ENCODE measurements at regions not wholly inside any gene's neighbourhood (a gene's known extent, or its start where the extent isn't known, plus 50 kb on each side); places are given as distances from the start of the nearest gene placed in this dataset.
"Not testable (repeated sequence)": the region's sequence is repeated elsewhere in the genome, so short reads cannot be mapped to it uniquely, and the experiment has no call there.

- H3K4me3 Mint-ChIP-seq: no peak overlapping the region
- CTCF ChIA-PET: no interaction called here
- no peak for DNase-seq
- H3K9me3 Mint-ChIP-seq: no peaks in the 10 kb centered on the region
- POLR2A ChIA-PET: no interaction called here
- H3K4me1 Mint-ChIP-seq: no peaks in the 10 kb centered on the region
- no peaks in the 10 kb centered on the region for H3K27me3 Mint-ChIP-seq
- no peaks in the 10 kb centered on the region for H3K36me3 Mint-ChIP-seq (ENCODE audit: low read depth)
- H3K27ac Mint-ChIP-seq: no peak overlapping the region
Measured at GRCh38 chr17:27078296-27078695, 215.6 kb upstream of the WSB1 start.

GRCh38 chr17:27079660-27080059 is 214.3 kb upstream of the WSB1 start:
- no peaks in the 10 kb centered on the region for H3K36me3 Mint-ChIP-seq (ENCODE audit: low read depth)
- ChIA-PET POLR2A (no interaction called here), CTCF (no interaction called here)
- DNase-seq: no peak
- H3K4me3 Mint-ChIP-seq: no peak overlapping the region
- H3K4me1 Mint-ChIP-seq: no peaks in the 10 kb centered on the region
- H3K27me3 Mint-ChIP-seq: no peaks in the 10 kb centered on the region
- no peaks in the 10 kb centered on the region for H3K9me3 Mint-ChIP-seq
- no peak overlapping the region for H3K27ac Mint-ChIP-seq

DNA sequence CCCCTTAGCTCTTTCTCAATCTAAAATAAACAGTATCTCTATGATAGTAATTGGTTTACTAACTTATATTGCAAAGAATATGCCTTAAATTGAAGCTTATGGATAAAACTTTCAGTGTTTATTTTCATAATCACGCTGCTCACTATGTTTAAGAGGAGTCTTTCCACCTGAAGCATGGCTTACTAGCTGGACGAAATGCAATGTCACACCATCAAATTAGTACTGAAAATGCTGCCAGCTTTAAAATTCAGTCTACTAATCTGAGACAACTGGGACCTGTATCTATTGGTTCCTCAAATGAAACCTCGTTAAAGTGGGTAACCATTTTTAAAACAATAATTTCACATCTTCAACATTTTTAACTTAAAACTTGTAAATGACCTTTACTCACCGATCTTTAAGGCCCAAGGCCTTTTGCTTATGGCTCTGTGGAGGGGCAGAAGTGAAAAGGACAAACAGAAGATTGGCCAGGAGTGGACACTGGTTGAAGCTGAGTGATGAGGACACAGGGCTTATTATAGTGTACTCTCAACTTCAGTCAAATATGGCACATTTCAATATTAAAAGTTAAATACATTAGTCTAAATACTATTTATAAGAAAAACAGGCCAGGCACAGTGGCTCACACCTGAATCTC is 212.8 kb upstream of the WSB1 start:
- ChIA-PET CTCF (no interaction called here), POLR2A (no interaction called here)
- Mint-ChIP-seq H3K4me3 (no peak overlapping the region), H3K27ac (no peak overlapping the region), H3K27me3 (no peaks in the 10 kb centered on the region), H3K4me1 (no peaks in the 10 kb centered on the region), H3K9me3 (no peaks in the 10 kb centered on the region), H3K36me3 (ENCODE audit: low read depth) (no peaks in the 10 kb centered on the region)
- DNase-seq: no peak

DNA sequence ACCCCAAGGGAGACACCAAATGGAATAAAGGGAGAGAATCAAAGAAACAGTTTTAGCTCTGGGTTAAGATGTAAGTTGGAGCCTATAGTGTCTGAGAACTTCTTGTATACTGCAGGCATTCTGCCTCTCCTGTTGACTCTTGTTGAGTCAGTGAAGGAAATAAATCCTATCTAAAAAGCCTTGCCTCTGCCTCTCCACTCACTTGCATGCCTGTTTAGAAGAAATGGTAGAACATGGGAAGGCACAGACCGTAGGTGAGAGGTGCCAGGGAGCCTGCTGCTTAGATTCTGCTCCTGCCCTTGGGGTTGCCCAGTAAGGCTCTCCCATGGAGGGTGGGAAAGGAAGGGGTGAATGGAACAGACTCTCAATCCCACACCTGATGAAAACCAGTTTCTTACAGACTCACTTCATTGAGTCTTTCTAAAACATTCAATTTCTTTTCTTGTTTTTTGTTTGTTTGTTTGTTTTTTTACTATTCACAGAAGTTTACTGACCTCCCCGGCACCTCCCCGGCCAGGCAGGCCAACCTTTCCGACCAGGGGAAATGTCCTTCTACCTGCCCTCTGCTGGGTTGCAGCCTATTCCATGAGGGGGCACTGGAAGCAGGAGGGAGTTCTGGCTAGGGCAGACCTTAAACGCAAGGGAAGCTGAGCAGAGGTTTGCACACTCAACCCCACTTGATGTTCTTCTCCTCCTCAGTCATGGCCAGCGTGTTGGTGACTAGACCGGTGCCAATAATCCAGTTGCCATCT is 211.7 kb upstream of the WSB1 start:
- POLR2A ChIA-PET: no interaction called here
- Mint-ChIP-seq H3K9me3 (no peaks in the 10 kb centered on the region), H3K27ac (no peak overlapping the region), H3K4me3 (no peak overlapping the region), H3K36me3 (ENCODE audit: low read depth) (no peaks in the 10 kb centered on the region), H3K4me1 (no peaks in the 10 kb centered on the region), H3K27me3 (no peaks in the 10 kb centered on the region)
- no peak for DNase-seq
- CTCF ChIA-PET: no interaction called here

DNA sequence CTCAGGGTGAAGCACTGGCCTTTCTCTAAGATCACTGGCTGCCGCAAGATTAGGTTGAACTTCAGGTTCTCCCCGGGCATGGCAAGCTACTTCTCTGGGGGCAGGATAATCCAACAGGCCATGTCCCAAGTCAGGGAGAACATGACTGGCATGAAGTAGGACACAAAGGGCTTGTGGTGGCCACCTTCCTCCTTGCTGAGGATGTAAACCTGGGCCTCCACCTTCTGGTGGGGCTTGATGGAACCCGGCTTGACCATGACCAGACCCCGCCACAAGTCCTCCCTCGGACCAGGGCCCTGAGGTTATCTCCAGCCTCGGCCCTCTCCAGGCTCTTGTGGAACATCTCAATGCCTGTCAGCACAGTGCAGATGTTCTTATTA is 211.1 kb upstream of the WSB1 start:
- no peaks in the 10 kb centered on the region for H3K36me3 Mint-ChIP-seq (ENCODE audit: low read depth)
- H3K4me1 Mint-ChIP-seq: no peaks in the 10 kb centered on the region
- ChIA-PET CTCF (interaction anchor here (0.5 kb wide), 1 partner anchor 80 kb away, joined by 3 read pairs; no protein-coding TSS in a partner anchor), POLR2A (no interaction called here)
- H3K9me3 Mint-ChIP-seq: no peaks in the 10 kb centered on the region
- DNase-seq: no peak
- no peaks in the 10 kb centered on the region for H3K27me3 Mint-ChIP-seq
- H3K27ac Mint-ChIP-seq: no peak overlapping the region
- H3K4me3 Mint-ChIP-seq: no peak overlapping the region

DNA sequence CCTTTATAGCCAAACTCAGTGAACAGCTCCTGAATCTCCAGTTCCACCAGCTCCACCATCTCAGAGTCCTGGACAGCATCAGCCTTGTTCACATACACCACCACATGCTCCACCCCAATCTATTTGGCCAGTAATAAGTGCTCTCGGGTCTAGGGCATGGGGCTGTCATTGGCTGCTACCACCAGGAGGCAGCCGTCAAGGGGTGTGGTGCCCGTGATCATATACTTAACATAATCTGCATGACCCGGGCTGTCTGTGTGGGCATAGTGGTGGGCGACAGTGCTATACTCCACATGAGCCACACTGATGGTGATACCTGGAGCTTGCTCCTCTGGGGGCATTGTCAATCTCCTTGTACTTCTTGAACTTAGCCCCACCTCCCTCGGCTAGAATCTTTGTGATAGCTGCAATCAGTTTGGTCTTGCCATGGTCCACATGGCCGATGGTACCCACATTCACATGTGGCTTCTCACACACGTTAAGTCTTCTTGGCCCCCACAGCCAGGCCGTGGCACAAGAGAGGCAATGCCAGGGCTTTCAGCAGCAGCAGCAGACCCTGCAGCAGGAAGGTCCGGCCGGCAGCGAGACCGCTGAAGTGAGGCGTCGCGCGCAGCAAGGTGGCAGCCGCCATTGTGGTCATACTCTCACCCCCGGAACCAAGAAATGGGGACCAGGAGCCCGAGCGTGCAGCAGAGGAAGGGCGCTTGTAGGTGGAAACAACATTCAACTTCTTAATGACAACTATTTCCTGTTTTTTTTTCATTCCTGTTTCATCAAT is 210.3 kb upstream of the WSB1 start:
- Mint-ChIP-seq H3K9me3 (no peaks in the 10 kb centered on the region), H3K27ac (no peak overlapping the region), H3K4me1 (no peaks in the 10 kb centered on the region), H3K36me3 (ENCODE audit: low read depth) (no peaks in the 10 kb centered on the region), H3K4me3 (no peak overlapping the region), H3K27me3 (no peaks in the 10 kb centered on the region)
- DNase-seq: no peak
- ChIA-PET POLR2A (no interaction called here), CTCF (interaction anchor here (0.5 kb wide), 1 partner anchor 79 kb away, joined by 3 read pairs; no protein-coding TSS in a partner anchor)

- Mint-ChIP-seq H3K4me1 (no peaks in the 10 kb centered on the region), H3K27me3 (no peaks in the 10 kb centered on the region), H3K27ac (no peak overlapping the region), H3K9me3 (peaks cover 5% of the 10 kb centered on the region), H3K4me3 (no peak overlapping the region), H3K36me3 (ENCODE audit: low read depth) (no peaks in the 10 kb centered on the region)
- ChIA-PET POLR2A (no interaction called here), CTCF (no interaction called here)
- no peak for DNase-seq
Measured at GRCh38 chr17:27085517-27085916, 208.4 kb upstream of the WSB1 start.

- ChIA-PET CTCF (no interaction called here), POLR2A (no interaction called here)
- Mint-ChIP-seq H3K9me3 (peaks cover 5% of the 10 kb centered on the region), H3K36me3 (ENCODE audit: low read depth) (no peaks in the 10 kb centered on the region), H3K4me1 (no peaks in the 10 kb centered on the region), H3K27ac (no peak overlapping the region), H3K4me3 (no peak overlapping the region), H3K27me3 (no peaks in the 10 kb centered on the region)
- no peak for DNase-seq
Measured at GRCh38 chr17:27086526-27086925, 207.4 kb upstream of the WSB1 start.

GRCh38 chr17:27087935-27088766 is 205.8 kb upstream of the WSB1 start:
- H3K4me3 Mint-ChIP-seq: no peak overlapping the region
- H3K27ac Mint-ChIP-seq: no peak overlapping the region
- no peaks in the 10 kb centered on the region for H3K4me1 Mint-ChIP-seq
- H3K36me3 Mint-ChIP-seq (ENCODE audit: low read depth): no peaks in the 10 kb centered on the region
- H3K9me3 Mint-ChIP-seq: peaks cover 5% of the 10 kb centered on the region
- no peak for DNase-seq
- H3K27me3 Mint-ChIP-seq: no peaks in the 10 kb centered on the region
- POLR2A ChIA-PET: no interaction called here
- CTCF ChIA-PET: no interaction called here

DNA sequence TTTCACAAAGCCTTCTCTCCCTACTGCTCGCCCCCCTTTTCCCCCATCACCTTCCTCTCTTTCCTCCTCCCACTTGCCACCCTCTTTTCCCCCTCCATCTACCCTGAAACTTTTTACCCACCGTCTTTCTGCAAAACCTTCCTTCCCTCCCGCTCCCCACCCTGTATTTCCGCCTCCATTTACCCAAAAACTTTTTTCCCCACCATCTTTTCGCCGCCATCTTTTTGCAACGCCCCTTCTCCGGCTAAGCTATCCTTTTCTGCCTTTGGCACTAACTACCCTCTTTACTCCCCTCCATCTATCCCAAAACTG is 205.2 kb upstream of the WSB1 start:
- H3K4me3 Mint-ChIP-seq: no peak overlapping the region
- peaks cover 5% of the 10 kb centered on the region for H3K9me3 Mint-ChIP-seq
- POLR2A ChIA-PET: no interaction called here
- DNase-seq: no peak
- peaks cover 3% of the 10 kb centered on the region for H3K27me3 Mint-ChIP-seq
- no peaks in the 10 kb centered on the region for H3K36me3 Mint-ChIP-seq (ENCODE audit: low read depth)
- H3K4me1 Mint-ChIP-seq: no peaks in the 10 kb centered on the region
- CTCF ChIA-PET: no interaction called here
- no peak overlapping the region for H3K27ac Mint-ChIP-seq

GRCh38 chr17:27089079-27089928 is 204.6 kb upstream of the WSB1 start:
- H3K4me3 Mint-ChIP-seq; H3K27ac Mint-ChIP-seq; CTCF ChIA-PET; H3K4me1 Mint-ChIP-seq; H3K36me3 Mint-ChIP-seq (ENCODE audit: low read depth); DNase-seq; H3K9me3 Mint-ChIP-seq; H3K27me3 Mint-ChIP-seq; POLR2A ChIA-PET: not testable (repeated sequence)

DNA sequence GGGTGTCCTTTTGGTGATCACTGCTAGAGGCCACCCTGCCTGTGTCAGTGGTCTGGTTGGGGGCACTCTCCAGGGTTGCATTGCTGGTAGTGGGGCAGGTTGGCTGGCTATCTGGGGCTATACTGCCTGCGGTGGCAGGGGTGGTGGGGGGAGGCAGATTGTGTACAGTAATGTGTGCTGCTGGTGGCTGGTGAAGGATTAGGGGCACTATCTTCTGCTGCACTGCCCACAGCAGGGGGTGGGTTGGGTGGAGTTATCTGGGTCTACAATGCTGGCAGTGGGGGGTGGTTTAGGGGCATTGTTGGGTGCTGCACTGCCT is 204.0 kb upstream of the WSB1 start:
- Mint-ChIP-seq H3K36me3 (ENCODE audit: low read depth) (no peaks in the 10 kb centered on the region), H3K27ac (no peak overlapping the region), H3K9me3 (peaks cover 5% of the 10 kb centered on the region), H3K4me1 (no peaks in the 10 kb centered on the region), H3K4me3 (no peak overlapping the region), H3K27me3 (peaks cover 3% of the 10 kb centered on the region)
- POLR2A ChIA-PET: no interaction called here
- no peak for DNase-seq
- CTCF ChIA-PET: no interaction called here

All from activated CD4-positive, alpha-beta T cell treated with anti-CD3 and anti-CD28 coated beads, Interleukin-2, amount 10 ng/mL, durations not matched to agents 7 days and 5 days (primary cell).